PC-9 (cell line): ENCODE measurements at regions not wholly inside any gene's neighbourhood (a gene's known extent, or its start where the extent isn't known, plus 50 kb on each side); places are given as distances from the start of the nearest gene placed in this dataset.

Experiments used
- CTCF ChIP-seq: fragments of 200-600 bp; sonication (generic); conservative IDR thresholded peaks from 2 replicates; pipeline ENCODE4 v1.6.1; 2017; ENCODE audit warnings: mixed run types, antibody characterized with exemption, mild to moderate bottlenecking, moderate library complexity
- EZH2 ChIP-seq: fragments of 200-600 bp; sonication (generic); IDR thresholded peaks from 2 replicates; pipeline ENCODE4 v1.8.0; 2017; ENCODE audit warnings: antibody characterized with exemption, low read depth

GRCh38 chr10:128536259-128536658 lies 410.0 kb upstream of the MKI67 start:
- TF ChIP-seq CTCF (no peak), EZH2 (no peak)
